GM12874 (cell line): ENCODE measurements at regions not wholly inside any gene's neighbourhood (a gene's known extent, or its start where the extent isn't known, plus 50 kb on each side); places are given as distances from the start of the nearest gene placed in this dataset.

ENCODE experiments used
- TF ChIP-seq, protein P1 (sequence below): IDR thresholded peaks from 2 replicates; pipeline ENCODE4 v1.5.1; 2011; ENCODE audit warnings: low read depth, mild to moderate bottlenecking, control low read depth, low read length, moderate library complexity; ENCODE audit not compliant: insufficient read depth

DNA sequence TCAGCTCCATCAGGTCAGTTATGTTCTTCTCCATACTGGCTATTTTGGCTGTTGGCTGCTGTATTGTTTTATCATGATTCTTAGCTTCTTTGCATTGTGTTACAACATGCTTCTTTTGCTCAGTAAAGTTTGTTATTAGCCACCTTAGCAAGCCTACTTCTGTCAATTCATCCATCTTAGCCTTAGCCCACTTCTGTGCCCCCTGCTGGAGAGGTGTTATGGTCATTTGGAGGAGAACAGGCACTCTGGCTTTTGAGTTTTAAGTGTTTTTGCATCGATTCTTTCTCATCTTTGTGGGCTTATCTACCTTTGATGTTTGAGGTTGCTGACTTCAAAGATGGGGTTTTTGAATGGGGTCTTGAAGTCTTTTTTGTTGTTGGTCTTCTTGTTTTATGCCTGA lies 204.6 kb upstream of the FOXP2 start:
- TF ChIP-seq, protein P1, sequence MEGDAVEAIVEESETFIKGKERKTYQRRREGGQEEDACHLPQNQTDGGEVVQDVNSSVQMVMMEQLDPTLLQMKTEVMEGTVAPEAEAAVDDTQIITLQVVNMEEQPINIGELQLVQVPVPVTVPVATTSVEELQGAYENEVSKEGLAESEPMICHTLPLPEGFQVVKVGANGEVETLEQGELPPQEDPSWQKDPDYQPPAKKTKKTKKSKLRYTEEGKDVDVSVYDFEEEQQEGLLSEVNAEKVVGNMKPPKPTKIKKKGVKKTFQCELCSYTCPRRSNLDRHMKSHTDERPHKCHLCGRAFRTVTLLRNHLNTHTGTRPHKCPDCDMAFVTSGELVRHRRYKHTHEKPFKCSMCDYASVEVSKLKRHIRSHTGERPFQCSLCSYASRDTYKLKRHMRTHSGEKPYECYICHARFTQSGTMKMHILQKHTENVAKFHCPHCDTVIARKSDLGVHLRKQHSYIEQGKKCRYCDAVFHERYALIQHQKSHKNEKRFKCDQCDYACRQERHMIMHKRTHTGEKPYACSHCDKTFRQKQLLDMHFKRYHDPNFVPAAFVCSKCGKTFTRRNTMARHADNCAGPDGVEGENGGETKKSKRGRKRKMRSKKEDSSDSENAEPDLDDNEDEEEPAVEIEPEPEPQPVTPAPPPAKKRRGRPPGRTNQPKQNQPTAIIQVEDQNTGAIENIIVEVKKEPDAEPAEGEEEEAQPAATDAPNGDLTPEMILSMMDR: no peak

DNA sequence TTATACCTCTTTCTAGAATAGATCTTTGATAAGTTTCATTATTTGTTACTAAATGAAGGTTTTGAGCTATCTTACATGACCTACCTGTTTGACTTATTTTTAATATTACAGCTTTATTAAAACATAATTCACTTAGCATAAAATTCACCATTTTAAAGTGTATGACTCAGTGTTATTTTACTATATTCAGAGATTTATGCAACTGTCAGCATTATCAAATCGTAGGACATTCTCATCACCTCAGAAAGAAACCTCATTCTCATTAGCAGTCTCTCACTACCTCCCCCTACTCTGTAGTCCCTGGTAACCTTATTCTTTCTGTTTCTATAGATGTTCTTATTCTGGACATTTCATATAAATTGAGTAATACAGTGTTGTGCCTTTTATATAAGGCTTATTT lies 207.9 kb upstream of the FOXP2 start:
- TF ChIP-seq, protein P1: no peak

DNA sequence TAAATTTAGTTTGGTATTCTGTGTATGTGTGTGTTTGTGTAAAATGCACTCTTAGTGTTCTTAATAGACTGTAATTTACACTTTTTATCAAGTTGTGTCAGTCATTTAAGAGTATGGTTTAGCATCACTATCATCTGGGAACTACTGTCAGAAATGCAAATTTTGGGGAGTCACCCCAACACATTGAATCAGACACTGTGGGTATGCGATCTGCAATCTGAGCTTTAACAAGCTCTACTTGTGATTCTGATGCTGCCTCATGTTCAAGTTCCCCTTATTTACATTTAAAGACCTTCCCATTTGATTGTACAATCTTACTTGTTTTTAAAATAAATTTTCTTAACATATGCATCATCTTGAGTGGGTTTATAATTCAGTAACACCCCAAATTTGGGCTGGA lies 218.1 kb upstream of the FOXP2 start:
- TF ChIP-seq, protein P1: no peak

DNA sequence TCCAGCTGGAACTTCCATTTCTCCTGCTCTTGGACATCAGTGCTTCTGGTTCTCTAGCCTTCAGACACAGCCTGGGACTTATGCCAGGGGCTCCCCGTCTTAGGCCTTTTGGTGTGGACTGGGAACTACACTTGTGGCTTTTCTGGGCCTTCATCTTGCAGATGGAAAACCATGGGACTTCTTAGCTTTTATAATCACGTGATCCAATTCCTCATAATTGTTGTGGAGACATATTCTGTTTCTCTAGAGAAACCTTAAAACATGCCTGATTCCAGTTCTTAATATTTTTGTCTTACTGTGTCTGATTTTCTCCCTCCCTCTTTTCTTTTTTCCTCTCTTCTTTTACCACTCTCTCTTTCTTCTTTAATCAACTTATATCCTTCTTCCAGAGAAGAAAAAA lies 224.2 kb upstream of the FOXP2 start:
- TF ChIP-seq, protein P1: no peak

DNA sequence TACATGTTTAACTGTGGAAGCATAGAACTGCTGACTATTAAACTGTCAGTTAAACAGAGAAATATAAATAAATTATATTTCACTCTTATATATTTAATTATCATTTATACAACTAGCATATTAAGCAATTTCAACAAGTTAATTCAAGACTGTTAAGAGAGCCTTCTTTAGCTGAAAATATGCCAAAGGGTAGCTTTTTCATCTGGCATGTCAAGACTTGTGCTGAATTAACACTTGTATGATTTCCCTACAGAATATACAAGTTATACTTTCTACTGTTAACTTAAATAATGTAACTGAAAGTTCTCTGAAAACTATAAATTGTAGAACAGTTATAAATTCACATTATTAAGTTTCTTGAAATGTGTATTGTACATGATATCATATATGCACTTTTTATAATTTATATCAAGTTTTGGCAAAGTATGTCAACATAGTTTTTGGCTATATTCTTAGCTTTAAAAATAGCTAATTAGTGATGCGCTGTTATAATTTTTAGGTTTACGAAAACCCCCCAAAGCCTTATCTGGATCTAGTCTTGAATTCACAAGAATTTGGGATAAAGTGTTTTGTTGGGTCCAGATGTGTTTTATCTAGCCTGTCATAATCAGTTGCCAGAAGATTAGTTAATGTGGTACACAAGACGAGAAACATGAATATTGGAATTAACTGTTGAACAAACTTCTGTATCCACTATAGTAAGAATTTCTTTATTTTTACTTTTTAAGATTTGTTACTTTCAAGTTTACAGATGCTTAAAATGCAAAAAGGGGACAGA lies 231.1 kb upstream of the FOXP2 start:
- TF ChIP-seq, protein P1: no peak

DNA sequence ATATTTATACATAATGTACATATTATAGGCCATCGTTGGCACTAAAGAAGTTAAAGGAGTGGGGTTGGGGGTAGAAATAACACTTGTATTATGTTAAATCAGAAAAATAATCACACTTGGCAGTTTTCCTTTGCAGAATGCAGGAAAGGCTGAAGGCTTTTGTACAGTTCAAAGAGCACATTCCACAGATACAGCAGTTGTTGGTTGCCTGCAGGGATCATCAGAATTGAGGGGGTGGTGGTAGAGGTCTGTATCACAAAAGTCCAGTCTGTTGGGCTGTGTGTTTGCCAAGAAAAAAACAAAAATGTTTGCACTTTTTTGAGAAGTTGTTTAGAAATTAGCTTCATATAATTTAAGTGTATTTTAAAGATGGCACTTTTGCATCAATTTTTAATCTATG lies 231.8 kb upstream of the FOXP2 start:
- TF ChIP-seq, protein P1: no peak

DNA sequence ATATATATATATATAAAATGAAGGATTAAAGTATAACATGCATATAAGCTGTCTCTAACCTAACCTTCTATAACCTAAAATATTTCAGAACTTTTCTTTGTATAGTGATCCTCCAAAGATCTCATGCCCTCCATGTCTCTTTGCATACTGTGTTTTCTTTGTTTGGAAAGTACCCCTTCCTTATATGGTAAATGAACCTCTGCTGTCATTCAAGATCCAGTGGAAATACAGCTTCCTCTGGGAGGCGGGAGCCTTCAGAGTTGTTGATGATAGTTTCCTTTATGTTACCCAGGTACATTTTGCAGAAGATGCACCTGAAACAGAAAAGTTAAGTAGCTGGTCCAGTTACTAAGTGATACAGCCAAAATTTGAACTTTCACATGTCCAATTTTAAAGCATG lies 233.3 kb upstream of the FOXP2 start:
- TF ChIP-seq, protein P1: no peak
